ENCODE measurements at regions not wholly inside any gene's neighbourhood (a gene's known extent, or its start where the extent isn't known, plus 50 kb on each side); places are given as distances from the start of the nearest gene placed in this dataset.

GRCh38 chr22:23410411-23410810 is 169.7 kb downstream of the IGLL1 start:
- DNase-seq (ENCODE audit: low spot score), result no peak

- DNase-seq (ENCODE audit: low spot score), result no peak
These were observed 170.1 kb downstream of the IGLL1 start for GRCh38 chr22:23409976-23410375.

GRCh38 chr22:23408321-23408720 is 171.8 kb downstream of the IGLL1 start:
- DNase-seq (ENCODE audit: low spot score), result no peak

GRCh38 chr22:23405366-23405851 is 174.7 kb downstream of the IGLL1 start:
- no peak for DNase-seq (ENCODE audit: low spot score)

- DNase-seq (ENCODE audit: low spot score), result peak; percentile 42
These were observed 175.3 kb downstream of the IGLL1 start for GRCh38 chr22:23404689-23405365.

- DNase-seq (ENCODE audit: low spot score), result no peak
These were observed 176.1 kb downstream of the IGLL1 start for GRCh38 chr22:23403720-23404688.

- DNase-seq (ENCODE audit: low spot score), result no peak
These were observed 176.9 kb downstream of the IGLL1 start for GRCh38 chr22:23403152-23403719.

GRCh38 chr22:23402275-23403151 is 177.6 kb downstream of the IGLL1 start:
- peak; percentile 78 for DNase-seq (ENCODE audit: low spot score)

- DNase-seq (ENCODE audit: low spot score), result no peak
These were observed 178.2 kb downstream of the IGLL1 start for GRCh38 chr22:23401910-23402274.

GRCh38 chr22:23401111-23401909 is 178.8 kb downstream of the IGLL1 start:
- no peak for DNase-seq (ENCODE audit: low spot score)

- DNase-seq (ENCODE audit: low spot score), result no peak
These were observed 179.7 kb downstream of the IGLL1 start for GRCh38 chr22:23400286-23400981.

- no peak for DNase-seq (ENCODE audit: low spot score)
These were observed 180.5 kb downstream of the IGLL1 start for GRCh38 chr22:23399367-23400285.

- no peak for DNase-seq (ENCODE audit: low spot score)
These were observed 181.3 kb downstream of the IGLL1 start for GRCh38 chr22:23398701-23399366.

- DNase-seq (ENCODE audit: low spot score), result no peak
These were observed 182.2 kb downstream of the IGLL1 start for GRCh38 chr22:23397613-23398567.

- DNase-seq (ENCODE audit: low spot score), result no peak
These were observed 183.0 kb downstream of the IGLL1 start for GRCh38 chr22:23397008-23397612.

GRCh38 chr22:23396362-23397007 is 183.6 kb downstream of the IGLL1 start:
- no peak for DNase-seq (ENCODE audit: low spot score)
